A549 (cell line): ENCODE measurements at regions not wholly inside any gene's neighbourhood (a gene's known extent, or its start where the extent isn't known, plus 50 kb on each side); places are given as distances from the start of the nearest gene placed in this dataset.

Experiments
- ATAC-seq, 2 experiments: fragments of 200-7000 bp in 1 of 2; fragments of >200 bp in 1 of 2; cut with Nextera tagmentation in 1 of 2; cut with Tn5 transposase in 1 of 2; 3 replicates each; pipeline versions ENCODE4 v1.8.0 to v1.9.1; 2018 to 2020; ENCODE audit warnings: mild to moderate bottlenecking in 1 of 2, moderate library complexity in 1 of 2
- CTCF ChIA-PET: fragments of 300-600 bp; sonication (Branson Sonifier 250); formaldehyde crosslinking; extraction: SDS; loops from one replicate; lab custom pipeline; 2021; ENCODE audit warnings: antibody characterized with exemption, inconsistent platforms; lab: Yijun Ruan, JAX
- POLR2A ChIA-PET: fragments of 350-600 bp; formaldehyde crosslinking; extraction: SDS; loops from one replicate; lab custom pipeline; 2021; ENCODE audit warnings: antibody characterized with exemption, inconsistent platforms; lab: Yijun Ruan, JAX
- DNase-seq, 2 experiments: peaks; one replicate each; pipeline versions ENCODE4 v3.0.0 to v3.0.0-alpha.2; 2011 to 2016; ENCODE audit warnings: low read depth in 1 of 2, low spot score in 1 of 2
- FAIRE-seq: peaks from 2 replicates; lab custom pipeline; 2011; peaks lifted over from hg19 to GRCh38; lab: Jason Lieb, UNC
- H3K27ac ChIP-seq, 2 experiments: fragments of >200 bp; sonication (Bioruptor Twin); formaldehyde crosslinking; 3 replicates each; pipeline ENCODE4 v1.5.1; 2016 to 2017
- H3K4me1 ChIP-seq: fragments of >200 bp; sonication (Bioruptor Twin); formaldehyde crosslinking; 3 replicates; pipeline ENCODE4 v1.6.1; 2016
- H3K4me2 ChIP-seq: fragments of >200 bp; sonication (Bioruptor Twin); formaldehyde crosslinking; 3 replicates; pipeline ENCODE4 v1.6.1; 2016
- H3K4me3 ChIP-seq: fragments of >200 bp; sonication (Bioruptor Twin); formaldehyde crosslinking; 3 replicates; pipeline ENCODE4 v1.5.1; 2016
- H3K9me3 ChIP-seq: fragments of >200 bp; sonication (Bioruptor Twin); formaldehyde crosslinking; 3 replicates; pipeline ENCODE4 v1.6.1; 2016
- BCL3 ChIP-seq: fragments of >200 bp; sonication (Bioruptor Twin); formaldehyde crosslinking; IDR thresholded peaks from 3 replicates; pipeline ENCODE4 v1.6.1; 2016
- BHLHE40 ChIP-seq: IDR thresholded peaks from 2 replicates; pipeline ENCODE4 v1.6.1; 2012; ENCODE audit warnings: low read depth, low read length, inconsistent platforms
- CEBPB ChIP-seq, 2 experiments: fragments of >200 bp in 1 of 2; sonication (Bioruptor Twin) in 1 of 2; formaldehyde crosslinking in 1 of 2; IDR thresholded peaks; 2 replicates each; pipeline ENCODE4 v1.6.1; 2012 to 2016
- CHD2 ChIP-seq: fragments of 150-350 bp; IDR thresholded peaks from 2 replicates; pipeline ENCODE4 v1.6.1; 2014; ENCODE audit warnings: low read length; ENCODE audit not compliant: partially characterized antibody
- EHF ChIP-seq: fragments of 250-450 bp; sonication (Bioruptor Pico); IDR thresholded peaks from 2 replicates; pipeline ENCODE4 v1.5.0; 2020; ENCODE audit warnings: mild to moderate bottlenecking
- EP300 ChIP-seq, 2 experiments: fragments of >200 bp; sonication (Bioruptor Twin); formaldehyde crosslinking; IDR thresholded peaks; 2 replicates in 1 of 2; 3 replicates in 1 of 2; pipeline ENCODE4 v1.6.1; 2016 to 2017
- HEYL ChIP-seq: fragments of 250-450 bp; sonication (Bioruptor Pico); IDR thresholded peaks from 2 replicates; pipeline ENCODE4 v1.8.0; 2021; ENCODE audit warnings: mild to moderate bottlenecking, moderate library complexity
- HOXA7 ChIP-seq: fragments of 250-450 bp; sonication (Bioruptor Pico); IDR thresholded peaks from 2 replicates; pipeline ENCODE4 v1.5.0; 2020; ENCODE audit warnings: mild to moderate bottlenecking, moderate library complexity
- JUNB ChIP-seq: fragments of >200 bp; sonication (Bioruptor Twin); formaldehyde crosslinking; IDR thresholded peaks from 2 replicates; pipeline ENCODE4 v1.6.1; 2016
- KDM1A ChIP-seq: fragments of 200-600 bp; sonication (generic); IDR thresholded peaks from 2 replicates; pipeline ENCODE4 v1.6.1; 2016; ENCODE audit warnings: low read depth, mild to moderate bottlenecking
- MAFK ChIP-seq: fragments of 450-650 bp; IDR thresholded peaks from 2 replicates; pipeline ENCODE4 v1.6.1; 2014; ENCODE audit not compliant: partially characterized antibody
- NFE2L2 ChIP-seq: fragments of 150-350 bp; conservative IDR thresholded peaks from 2 replicates; pipeline ENCODE4 v1.6.1; 2014; ENCODE audit warnings: low read length
- PBX3 ChIP-seq: IDR thresholded peaks from 2 replicates; pipeline ENCODE4 v1.6.1; 2012
- PHF8 ChIP-seq: fragments of 200-600 bp; sonication (generic); IDR thresholded peaks from 2 replicates; pipeline ENCODE4 v1.6.1; 2016; ENCODE audit warnings: low read depth, mild to moderate bottlenecking, antibody characterized with exemption, moderate library complexity, borderline replicate concordance
- POLR2A ChIP-seq: IDR thresholded peaks from 2 replicates; pipeline ENCODE4 v1.6.1; 2012; ENCODE audit warnings: mild to moderate bottlenecking, low read length
- RARB ChIP-seq: fragments of 250-450 bp; sonication (Bioruptor Pico); IDR thresholded peaks from 2 replicates; pipeline ENCODE4 v1.8.0; 2021; ENCODE audit warnings: mild to moderate bottlenecking, moderate library complexity
- RCOR1 ChIP-seq: fragments of 150-350 bp; IDR thresholded peaks from 2 replicates; pipeline ENCODE4 v1.6.1; 2014; ENCODE audit warnings: antibody characterized with exemption, low read length, low read depth
- RFX5 ChIP-seq: fragments of 450-650 bp; IDR thresholded peaks from 2 replicates; pipeline ENCODE4 v1.7.1; 2014; ENCODE audit warnings: antibody characterized with exemption, mild to moderate bottlenecking, moderate library complexity
- RNF2 ChIP-seq: fragments of 200-600 bp; sonication (generic); IDR thresholded peaks from 2 replicates; pipeline ENCODE4 v1.6.1; 2016; ENCODE audit warnings: low read depth, mild to moderate bottlenecking, antibody characterized with exemption, moderate library complexity, borderline replicate concordance
- SREBF2 ChIP-seq: fragments of 450-650 bp; IDR thresholded peaks from 2 replicates; pipeline ENCODE4 v1.6.1; 2014; ENCODE audit warnings: mild to moderate bottlenecking, moderate library complexity
- TFCP2L1 ChIP-seq: fragments of 250-450 bp; sonication (Bioruptor Pico); IDR thresholded peaks from 2 replicates; pipeline ENCODE4 v1.5.0; 2021; ENCODE audit warnings: mild to moderate bottlenecking
- ZSCAN20 ChIP-seq: fragments of 250-450 bp; sonication (Bioruptor Pico); IDR thresholded peaks from 2 replicates; pipeline ENCODE4 v1.8.0; 2022; ENCODE audit warnings: mild to moderate bottlenecking, moderate library complexity
- WGBS: methylation state at CpG from one replicate; pipeline ENCODE4 v1.1.6; 2017; ENCODE audit errors: missing lambda C conversion rate; 5-methylcytosine and 5-hydroxymethylcytosine counted together
- TF ChIP-seq, protein P1 (sequence below): fragments of 150-350 bp; IDR thresholded peaks from 2 replicates; pipeline ENCODE4 v1.6.1; 2014; ENCODE audit warnings: low read depth, mild to moderate bottlenecking, low read length

- Histone ChIP-seq H3K27ac (no peak overlapping the region), H3K4me3 (no peak overlapping the region), H3K4me2 (no peak overlapping the region), H3K9me3 (no peaks in the 10 kb centered on the region), H3K4me1 (no peaks in the 10 kb centered on the region)
- ChIA-PET POLR2A (no interaction called here), CTCF (no interaction called here)
- 0% methylated on average over 3 of the region's 3 CpGs for WGBS
- DNase-seq (no peak), ATAC-seq (no peak), FAIRE-seq (no peak)
- TF ChIP-seq, protein P1, sequence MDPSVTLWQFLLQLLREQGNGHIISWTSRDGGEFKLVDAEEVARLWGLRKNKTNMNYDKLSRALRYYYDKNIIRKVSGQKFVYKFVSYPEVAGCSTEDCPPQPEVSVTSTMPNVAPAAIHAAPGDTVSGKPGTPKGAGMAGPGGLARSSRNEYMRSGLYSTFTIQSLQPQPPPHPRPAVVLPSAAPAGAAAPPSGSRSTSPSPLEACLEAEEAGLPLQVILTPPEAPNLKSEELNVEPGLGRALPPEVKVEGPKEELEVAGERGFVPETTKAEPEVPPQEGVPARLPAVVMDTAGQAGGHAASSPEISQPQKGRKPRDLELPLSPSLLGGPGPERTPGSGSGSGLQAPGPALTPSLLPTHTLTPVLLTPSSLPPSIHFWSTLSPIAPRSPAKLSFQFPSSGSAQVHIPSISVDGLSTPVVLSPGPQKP, result no peak
- TF ChIP-seq HEYL (CRISPR knock-in tag) (no peak), RNF2 (no peak), CEBPB (IDR thresholded peaks at IDR 0.05) (no peak), PHF8 (no peak), EP300 (IDR thresholded peaks at IDR 0.05) (no peak), HOXA7 (CRISPR knock-in tag) (no peak), JUNB (no peak)
These were observed 779.9 kb upstream of the CNTNAP5 start for GRCh38 chr2:123245156-123245555.

- no peak for FAIRE-seq
- H3K4me1 ChIP-seq, result no peaks in the 10 kb centered on the region
- no peak for ATAC-seq
- H3K9me3 ChIP-seq, result no peaks in the 10 kb centered on the region
- no peak for DNase-seq
- WGBS, result under 1% methylated on average over 4 of the region's 4 CpGs
- POLR2A ChIA-PET, result no interaction called here
- no peak overlapping the region for H3K27ac ChIP-seq
- H3K4me2 ChIP-seq, result no peak overlapping the region
- TF ChIP-seq BCL3 (no peak), SREBF2 (no peak), NFE2L2 (no peak), TFCP2L1 (CRISPR knock-in tag) (no peak), RARB (CRISPR knock-in tag) (no peak), BHLHE40 (no peak), RFX5 (no peak), PHF8 (no peak)
- TF ChIP-seq, protein P1, result no peak
- no peak overlapping the region for H3K4me3 ChIP-seq
- CTCF ChIA-PET, result interaction anchor here (0.6 kb wide), 1 partner anchor 1194 kb away, joined by 3 read pairs; no protein-coding TSS in a partner anchor
These were observed 766.1 kb upstream of the CNTNAP5 start for GRCh38 chr2:123258877-123259539.

DNA sequence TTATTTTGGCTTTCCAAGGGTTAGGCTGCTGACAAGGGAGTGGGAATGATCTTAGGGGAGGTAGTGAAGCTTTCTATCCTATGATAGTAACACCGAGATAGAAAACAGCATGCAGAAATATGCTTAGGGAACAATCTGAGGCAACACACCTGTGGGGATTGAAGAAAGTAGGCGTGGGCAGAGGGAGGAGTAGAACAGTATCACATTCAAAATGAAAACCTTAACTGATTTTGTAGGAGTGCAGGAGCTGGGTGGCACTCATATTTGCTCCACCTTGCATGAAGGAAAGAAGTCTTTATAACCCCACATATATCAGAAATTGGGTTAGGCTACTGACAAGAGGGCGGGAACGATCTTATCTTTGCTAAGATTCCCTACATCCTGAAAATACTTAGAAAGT, 762.2 kb upstream of the CNTNAP5 start:
- FAIRE-seq, result no peak

More for the DNA sequence above, 762.2 kb upstream of the CNTNAP5 start:
- Histone ChIP-seq H3K4me3 (no peak overlapping the region), H3K9me3 (no peaks in the 10 kb centered on the region), H3K27ac (no peak overlapping the region), H3K4me2 (no peak overlapping the region), H3K4me1 (no peaks in the 10 kb centered on the region)
- POLR2A ChIA-PET, result no interaction called here
- DNase-seq (no peak), ATAC-seq (no peak)
- TF ChIP-seq CHD2 (no peak), RCOR1 (no peak), EHF (no peak), MAFK (no peak), PBX3 (no peak), RARB (CRISPR knock-in tag) (no peak), KDM1A (no peak), POLR2A (no peak), ZSCAN20 (CRISPR knock-in tag) (no peak), RFX5 (no peak)
- 8% methylated on average over 4 of the region's 4 CpGs for WGBS
- CTCF ChIA-PET, result no interaction called here
